ENCODE measurements at regions not wholly inside any gene's neighbourhood (a gene's known extent, or its start where the extent isn't known, plus 50 kb on each side); places are given as distances from the start of the nearest gene placed in this dataset.

DNA sequence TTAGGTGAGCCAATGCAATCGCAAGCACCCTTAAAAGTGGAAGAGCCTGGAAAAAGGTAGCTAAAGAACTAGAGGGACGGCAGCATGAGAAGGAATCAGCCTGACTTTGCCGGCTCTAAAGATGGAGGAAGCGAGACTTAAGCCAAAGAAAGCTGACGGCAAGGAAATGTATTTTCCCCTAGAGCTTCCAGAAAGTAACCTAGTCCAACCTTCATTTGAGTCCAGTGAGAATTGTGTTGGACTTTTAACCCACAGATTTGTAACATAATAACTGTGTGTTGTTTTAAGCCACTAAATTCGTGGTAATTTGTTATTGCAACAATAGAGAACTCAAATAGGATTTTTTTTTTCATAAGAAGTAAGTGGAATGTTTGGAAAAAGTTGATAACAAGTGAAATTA lies 212.7 kb upstream of the C1QTNF7 start:
- TF ChIP-seq CTCF (IDR thresholded peaks at IDR 0.05; ENCODE audit: low read depth, low read length, poor library complexity, severe bottlenecking) (no peak), EZH2phosphoT487 (IDR thresholded peaks at IDR 0.05; ENCODE audit: borderline replicate concordance, low read length) (no peak)

All from DOHH2 (cell line).